ENCODE measurements at regions not wholly inside any gene's neighbourhood (a gene's known extent, or its start where the extent isn't known, plus 50 kb on each side); places are given as distances from the start of the nearest gene placed in this dataset.

DNA sequence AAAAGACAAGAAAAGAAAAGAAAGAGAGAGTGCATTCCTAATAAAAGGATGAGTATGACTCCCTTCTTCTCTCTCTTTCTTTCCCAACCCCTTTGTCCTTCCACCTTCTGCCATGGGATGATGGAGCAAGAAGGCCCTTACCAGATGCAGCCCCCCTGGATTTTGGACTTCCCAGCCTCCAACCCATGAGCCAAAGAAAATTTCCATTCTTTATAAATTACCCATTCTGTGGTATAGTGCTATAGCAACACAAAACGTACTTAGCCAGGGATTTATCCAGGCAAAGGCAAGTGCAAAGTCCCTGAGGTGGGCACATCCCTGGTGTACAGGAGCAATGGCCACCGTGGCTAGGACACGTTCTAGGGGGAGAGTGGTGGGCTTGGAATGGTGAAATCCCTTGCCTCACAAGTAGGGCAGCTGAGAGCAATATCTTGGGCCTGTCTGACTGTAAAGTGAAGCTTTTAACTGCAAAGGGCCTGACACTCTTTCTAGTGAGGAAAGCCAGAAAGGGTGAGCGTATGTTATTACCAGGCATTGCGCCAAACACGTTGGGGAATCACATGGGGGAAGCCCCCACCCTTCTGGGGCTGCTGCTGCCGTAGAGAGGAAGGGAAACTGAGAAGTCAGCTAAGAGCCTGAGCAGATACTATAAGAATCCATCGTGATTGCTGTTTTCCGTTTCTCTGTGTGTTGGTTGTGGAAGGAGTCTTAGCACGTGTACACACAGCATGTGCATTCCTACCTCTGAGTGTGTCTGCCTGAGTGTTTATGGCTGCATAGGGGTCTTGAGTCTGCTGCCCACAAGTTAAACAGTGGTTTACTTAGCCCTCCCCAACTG is 50.7 kb upstream of the SIRPA start (continued):
- TF ChIP-seq, protein P1, sequence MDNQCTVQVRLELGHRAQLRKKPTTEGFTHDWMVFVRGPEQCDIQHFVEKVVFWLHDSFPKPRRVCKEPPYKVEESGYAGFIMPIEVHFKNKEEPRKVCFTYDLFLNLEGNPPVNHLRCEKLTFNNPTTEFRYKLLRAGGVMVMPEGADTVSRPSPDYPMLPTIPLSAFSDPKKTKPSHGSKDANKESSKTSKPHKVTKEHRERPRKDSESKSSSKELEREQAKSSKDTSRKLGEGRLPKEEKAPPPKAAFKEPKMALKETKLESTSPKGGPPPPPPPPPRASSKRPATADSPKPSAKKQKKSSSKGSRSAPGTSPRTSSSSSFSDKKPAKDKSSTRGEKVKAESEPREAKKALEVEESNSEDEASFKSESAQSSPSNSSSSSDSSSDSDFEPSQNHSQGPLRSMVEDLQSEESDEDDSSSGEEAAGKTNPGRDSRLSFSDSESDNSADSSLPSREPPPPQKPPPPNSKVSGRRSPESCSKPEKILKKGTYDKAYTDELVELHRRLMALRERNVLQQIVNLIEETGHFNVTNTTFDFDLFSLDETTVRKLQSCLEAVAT (IDR thresholded peaks at IDR 0.05) = peak; percentile 35; the same call in 1 of the 2 replicates
- TF ChIP-seq, protein P2, sequence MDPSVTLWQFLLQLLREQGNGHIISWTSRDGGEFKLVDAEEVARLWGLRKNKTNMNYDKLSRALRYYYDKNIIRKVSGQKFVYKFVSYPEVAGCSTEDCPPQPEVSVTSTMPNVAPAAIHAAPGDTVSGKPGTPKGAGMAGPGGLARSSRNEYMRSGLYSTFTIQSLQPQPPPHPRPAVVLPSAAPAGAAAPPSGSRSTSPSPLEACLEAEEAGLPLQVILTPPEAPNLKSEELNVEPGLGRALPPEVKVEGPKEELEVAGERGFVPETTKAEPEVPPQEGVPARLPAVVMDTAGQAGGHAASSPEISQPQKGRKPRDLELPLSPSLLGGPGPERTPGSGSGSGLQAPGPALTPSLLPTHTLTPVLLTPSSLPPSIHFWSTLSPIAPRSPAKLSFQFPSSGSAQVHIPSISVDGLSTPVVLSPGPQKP (IDR thresholded peaks at IDR 0.05; ENCODE audit: low read depth, low read length) = no peak
- TF ChIP-seq PML (IDR thresholded peaks at IDR 0.05; ENCODE audit: low read length) (no peak), GABPA (IDR thresholded peaks at IDR 0.05; ENCODE audit: low read depth) (no peak), EP300 (IDR thresholded peaks at IDR 0.05; ENCODE audit: borderline replicate concordance in 1 of 2, control insufficient read depth in 1 of 2, low read depth in 2 of 2, low read length in 2 of 2) (peak; percentile 66 to 78; a peak in 3 of 4 replicates), IKZF2 (IDR thresholded peaks at IDR 0.05) (peak in 1 of 2 experiments; percentile 33; a peak in 2 of 4 replicates), HDGF (IDR thresholded peaks at IDR 0.05) (peak; percentile 75; the same call in 1 of the 2 replicates), ATF7 (IDR thresholded peaks at IDR 0.05; ENCODE audit: low read depth) (peak; percentile 70), SPI1 (IDR thresholded peaks at IDR 0.05; ENCODE audit: borderline replicate concordance, insufficient read depth, low read depth, low read length) (peak; percentile 94), USF1 (IDR thresholded peaks at IDR 0.05; ENCODE audit: borderline replicate concordance, extremely low read length, insufficient read depth, low read depth, low read length) (peak; percentile 3)
- TF ChIP-seq, protein P3, sequence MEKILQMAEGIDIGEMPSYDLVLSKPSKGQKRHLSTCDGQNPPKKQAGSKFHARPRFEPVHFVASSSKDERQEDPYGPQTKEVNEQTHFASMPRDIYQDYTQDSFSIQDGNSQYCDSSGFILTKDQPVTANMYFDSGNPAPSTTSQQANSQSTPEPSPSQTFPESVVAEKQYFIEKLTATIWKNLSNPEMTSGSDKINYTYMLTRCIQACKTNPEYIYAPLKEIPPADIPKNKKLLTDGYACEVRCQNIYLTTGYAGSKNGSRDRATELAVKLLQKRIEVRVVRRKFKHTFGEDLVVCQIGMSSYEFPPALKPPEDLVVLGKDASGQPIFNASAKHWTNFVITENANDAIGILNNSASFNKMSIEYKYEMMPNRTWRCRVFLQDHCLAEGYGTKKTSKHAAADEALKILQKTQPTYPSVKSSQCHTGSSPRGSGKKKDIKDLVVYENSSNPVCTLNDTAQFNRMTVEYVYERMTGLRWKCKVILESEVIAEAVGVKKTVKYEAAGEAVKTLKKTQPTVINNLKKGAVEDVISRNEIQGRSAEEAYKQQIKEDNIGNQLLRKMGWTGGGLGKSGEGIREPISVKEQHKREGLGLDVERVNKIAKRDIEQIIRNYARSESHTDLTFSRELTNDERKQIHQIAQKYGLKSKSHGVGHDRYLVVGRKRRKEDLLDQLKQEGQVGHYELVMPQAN (conservative IDR thresholded peaks at IDR 0.05) = no peak
- TF ChIP-seq, protein P4, sequence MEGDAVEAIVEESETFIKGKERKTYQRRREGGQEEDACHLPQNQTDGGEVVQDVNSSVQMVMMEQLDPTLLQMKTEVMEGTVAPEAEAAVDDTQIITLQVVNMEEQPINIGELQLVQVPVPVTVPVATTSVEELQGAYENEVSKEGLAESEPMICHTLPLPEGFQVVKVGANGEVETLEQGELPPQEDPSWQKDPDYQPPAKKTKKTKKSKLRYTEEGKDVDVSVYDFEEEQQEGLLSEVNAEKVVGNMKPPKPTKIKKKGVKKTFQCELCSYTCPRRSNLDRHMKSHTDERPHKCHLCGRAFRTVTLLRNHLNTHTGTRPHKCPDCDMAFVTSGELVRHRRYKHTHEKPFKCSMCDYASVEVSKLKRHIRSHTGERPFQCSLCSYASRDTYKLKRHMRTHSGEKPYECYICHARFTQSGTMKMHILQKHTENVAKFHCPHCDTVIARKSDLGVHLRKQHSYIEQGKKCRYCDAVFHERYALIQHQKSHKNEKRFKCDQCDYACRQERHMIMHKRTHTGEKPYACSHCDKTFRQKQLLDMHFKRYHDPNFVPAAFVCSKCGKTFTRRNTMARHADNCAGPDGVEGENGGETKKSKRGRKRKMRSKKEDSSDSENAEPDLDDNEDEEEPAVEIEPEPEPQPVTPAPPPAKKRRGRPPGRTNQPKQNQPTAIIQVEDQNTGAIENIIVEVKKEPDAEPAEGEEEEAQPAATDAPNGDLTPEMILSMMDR (IDR thresholded peaks at IDR 0.05 in 2 of 3, conservative IDR thresholded peaks at IDR 0.05 in 1 of 3; ENCODE audit: control insufficient read depth in 2 of 3, extremely low read depth in 1 of 3, insufficient read depth in 1 of 3, low read depth in 3 of 3, low read length in 3 of 3) = no peak
- TF ChIP-seq, protein P5, sequence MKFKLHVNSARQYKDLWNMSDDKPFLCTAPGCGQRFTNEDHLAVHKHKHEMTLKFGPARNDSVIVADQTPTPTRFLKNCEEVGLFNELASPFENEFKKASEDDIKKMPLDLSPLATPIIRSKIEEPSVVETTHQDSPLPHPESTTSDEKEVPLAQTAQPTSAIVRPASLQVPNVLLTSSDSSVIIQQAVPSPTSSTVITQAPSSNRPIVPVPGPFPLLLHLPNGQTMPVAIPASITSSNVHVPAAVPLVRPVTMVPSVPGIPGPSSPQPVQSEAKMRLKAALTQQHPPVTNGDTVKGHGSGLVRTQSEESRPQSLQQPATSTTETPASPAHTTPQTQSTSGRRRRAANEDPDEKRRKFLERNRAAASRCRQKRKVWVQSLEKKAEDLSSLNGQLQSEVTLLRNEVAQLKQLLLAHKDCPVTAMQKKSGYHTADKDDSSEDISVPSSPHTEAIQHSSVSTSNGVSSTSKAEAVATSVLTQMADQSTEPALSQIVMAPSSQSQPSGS (IDR thresholded peaks at IDR 0.05; ENCODE audit: low read length) = no peak
- TF ChIP-seq, protein P6, sequence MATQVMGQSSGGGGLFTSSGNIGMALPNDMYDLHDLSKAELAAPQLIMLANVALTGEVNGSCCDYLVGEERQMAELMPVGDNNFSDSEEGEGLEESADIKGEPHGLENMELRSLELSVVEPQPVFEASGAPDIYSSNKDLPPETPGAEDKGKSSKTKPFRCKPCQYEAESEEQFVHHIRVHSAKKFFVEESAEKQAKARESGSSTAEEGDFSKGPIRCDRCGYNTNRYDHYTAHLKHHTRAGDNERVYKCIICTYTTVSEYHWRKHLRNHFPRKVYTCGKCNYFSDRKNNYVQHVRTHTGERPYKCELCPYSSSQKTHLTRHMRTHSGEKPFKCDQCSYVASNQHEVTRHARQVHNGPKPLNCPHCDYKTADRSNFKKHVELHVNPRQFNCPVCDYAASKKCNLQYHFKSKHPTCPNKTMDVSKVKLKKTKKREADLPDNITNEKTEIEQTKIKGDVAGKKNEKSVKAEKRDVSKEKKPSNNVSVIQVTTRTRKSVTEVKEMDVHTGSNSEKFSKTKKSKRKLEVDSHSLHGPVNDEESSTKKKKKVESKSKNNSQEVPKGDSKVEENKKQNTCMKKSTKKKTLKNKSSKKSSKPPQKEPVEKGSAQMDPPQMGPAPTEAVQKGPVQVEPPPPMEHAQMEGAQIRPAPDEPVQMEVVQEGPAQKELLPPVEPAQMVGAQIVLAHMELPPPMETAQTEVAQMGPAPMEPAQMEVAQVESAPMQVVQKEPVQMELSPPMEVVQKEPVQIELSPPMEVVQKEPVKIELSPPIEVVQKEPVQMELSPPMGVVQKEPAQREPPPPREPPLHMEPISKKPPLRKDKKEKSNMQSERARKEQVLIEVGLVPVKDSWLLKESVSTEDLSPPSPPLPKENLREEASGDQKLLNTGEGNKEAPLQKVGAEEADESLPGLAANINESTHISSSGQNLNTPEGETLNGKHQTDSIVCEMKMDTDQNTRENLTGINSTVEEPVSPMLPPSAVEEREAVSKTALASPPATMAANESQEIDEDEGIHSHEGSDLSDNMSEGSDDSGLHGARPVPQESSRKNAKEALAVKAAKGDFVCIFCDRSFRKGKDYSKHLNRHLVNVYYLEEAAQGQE (IDR thresholded peaks at IDR 0.05; ENCODE audit: low read depth, low read length) = no peak

Data from GM12878 (cell line).